ENCODE measurements at regions not wholly inside any gene's neighbourhood (a gene's known extent, or its start where the extent isn't known, plus 50 kb on each side); places are given as distances from the start of the nearest gene placed in this dataset.

GRCh38 chr1:182121787-182122186, 60.3 kb upstream of the ZNF648 start:
- no peak overlapping the region for H3K4me3 Mint-ChIP-seq
- H3K9me3 Mint-ChIP-seq: no peaks in the 10 kb centered on the region
- Histone ChIP-seq H3K4me1 (ENCODE audit: control insufficient read depth, insufficient read depth, low read length, poor library complexity, severe bottlenecking) (no peaks in the 10 kb centered on the region), H3K36me3 (ENCODE audit: control insufficient read depth, insufficient read depth, low read length) (no peaks in the 10 kb centered on the region), H3K27ac (ENCODE audit: insufficient read depth, low read length, poor library complexity, severe bottlenecking) (no peak overlapping the region), H3K9me3 (ENCODE audit: control insufficient read depth in 2 of 2, low read length in 2 of 2) (no peaks in the 10 kb centered on the region), H3K27me3 (ENCODE audit: control insufficient read depth, insufficient read depth, low read length) (peaks cover 3% of the 10 kb centered on the region), H3K4me3 (ENCODE audit: low read depth, low read length) (no peak overlapping the region)
- no peak for ATAC-seq (ENCODE audit: low read depth in 2 of 2)
- H3K27ac Mint-ChIP-seq: no peak overlapping the region
- no peak for DNase-seq
- H3K27me3 Mint-ChIP-seq: peaks cover 12% of the 10 kb centered on the region
- no peaks in the 10 kb centered on the region for H3K4me1 Mint-ChIP-seq
- H3K36me3 Mint-ChIP-seq: no peaks in the 10 kb centered on the region

- no peak for DNase-seq
- Histone ChIP-seq H3K4me3 (ENCODE audit: low read depth, low read length) (no peak overlapping the region), H3K27me3 (ENCODE audit: control insufficient read depth, insufficient read depth, low read length) (no peaks in the 10 kb centered on the region), H3K4me1 (ENCODE audit: control insufficient read depth, insufficient read depth, low read length, poor library complexity, severe bottlenecking) (no peaks in the 10 kb centered on the region), H3K27ac (ENCODE audit: insufficient read depth, low read length, poor library complexity, severe bottlenecking) (no peak overlapping the region), H3K36me3 (ENCODE audit: control insufficient read depth, insufficient read depth, low read length) (no peaks in the 10 kb centered on the region), H3K9me3 (ENCODE audit: control insufficient read depth in 2 of 2, low read length in 2 of 2) (no peaks in the 10 kb centered on the region)
- Mint-ChIP-seq H3K36me3 (no peaks in the 10 kb centered on the region), H3K9me3 (no peaks in the 10 kb centered on the region), H3K4me3 (no peak overlapping the region), H3K27ac (no peak overlapping the region), H3K4me1 (no peaks in the 10 kb centered on the region), H3K27me3 (peaks cover 10% of the 10 kb centered on the region)
- ATAC-seq (ENCODE audit: low read depth in 2 of 2): no peak
Measured at GRCh38 chr1:182120411-182121258, 59.1 kb upstream of the ZNF648 start.

- no peaks in the 10 kb centered on the region for H3K27me3 ChIP-seq (ENCODE audit: control insufficient read depth, insufficient read depth, low read length)
- no peaks in the 10 kb centered on the region for H3K4me1 Mint-ChIP-seq
- DNase-seq (no peak), ATAC-seq (ENCODE audit: low read depth in 2 of 2) (no peak)
- no peaks in the 10 kb centered on the region for H3K9me3 ChIP-seq (ENCODE audit: control insufficient read depth in 2 of 2, low read length in 2 of 2)
- no peaks in the 10 kb centered on the region for H3K36me3 Mint-ChIP-seq
- H3K36me3 ChIP-seq (ENCODE audit: control insufficient read depth, insufficient read depth, low read length): no peaks in the 10 kb centered on the region
- H3K9me3 Mint-ChIP-seq: no peaks in the 10 kb centered on the region
- no peaks in the 10 kb centered on the region for H3K4me1 ChIP-seq (ENCODE audit: control insufficient read depth, insufficient read depth, low read length, poor library complexity, severe bottlenecking)
- H3K4me3 ChIP-seq (ENCODE audit: low read depth, low read length): no peak overlapping the region
- H3K4me3 Mint-ChIP-seq: no peak overlapping the region
- peaks cover 10% of the 10 kb centered on the region for H3K27me3 Mint-ChIP-seq
- H3K27ac ChIP-seq (ENCODE audit: insufficient read depth, low read length, poor library complexity, severe bottlenecking): no peak overlapping the region
- no peak overlapping the region for H3K27ac Mint-ChIP-seq
Measured at GRCh38 chr1:182119631-182120030, 58.1 kb upstream of the ZNF648 start.

- ATAC-seq (ENCODE audit: low read depth in 2 of 2) (no peak), DNase-seq (no peak)
- Histone ChIP-seq H3K27me3 (ENCODE audit: control insufficient read depth, insufficient read depth, low read length) (no peaks in the 10 kb centered on the region), H3K4me3 (ENCODE audit: low read depth, low read length) (no peak overlapping the region), H3K4me1 (ENCODE audit: control insufficient read depth, insufficient read depth, low read length, poor library complexity, severe bottlenecking) (no peaks in the 10 kb centered on the region), H3K9me3 (ENCODE audit: control insufficient read depth in 2 of 2, low read length in 2 of 2) (no peaks in the 10 kb centered on the region), H3K36me3 (ENCODE audit: control insufficient read depth, insufficient read depth, low read length) (no peaks in the 10 kb centered on the region), H3K27ac (ENCODE audit: insufficient read depth, low read length, poor library complexity, severe bottlenecking) (no peak overlapping the region)
- Mint-ChIP-seq H3K9me3 (no peaks in the 10 kb centered on the region), H3K4me3 (no peak overlapping the region), H3K27ac (no peak overlapping the region), H3K36me3 (no peaks in the 10 kb centered on the region), H3K27me3 (peaks cover 12% of the 10 kb centered on the region), H3K4me1 (no peaks in the 10 kb centered on the region)
Measured at GRCh38 chr1:182118851-182119250, 57.3 kb upstream of the ZNF648 start.

GRCh38 chr1:182114627-182115023, 53.1 kb upstream of the ZNF648 start:
- H3K27me3 Mint-ChIP-seq: peaks cover 11% of the 10 kb centered on the region
- no peak for ATAC-seq (ENCODE audit: low read depth in 2 of 2)
- no peak overlapping the region for H3K4me3 ChIP-seq (ENCODE audit: low read depth, low read length)
- no peak overlapping the region for H3K4me3 Mint-ChIP-seq
- H3K27ac Mint-ChIP-seq: no peak overlapping the region
- DNase-seq: no peak
- no peaks in the 10 kb centered on the region for H3K36me3 ChIP-seq (ENCODE audit: control insufficient read depth, insufficient read depth, low read length)
- no peaks in the 10 kb centered on the region for H3K36me3 Mint-ChIP-seq
- H3K4me1 ChIP-seq (ENCODE audit: control insufficient read depth, insufficient read depth, low read length, poor library complexity, severe bottlenecking): no peaks in the 10 kb centered on the region
- peaks cover 0 to 2% (median 0%) of the 10 kb centered on the region in 7 donors for H3K9me3 Mint-ChIP-seq
- no peaks in the 10 kb centered on the region for H3K4me1 Mint-ChIP-seq
- no peaks in the 10 kb centered on the region for H3K27me3 ChIP-seq (ENCODE audit: control insufficient read depth, insufficient read depth, low read length)
- no peaks in the 10 kb centered on the region for H3K9me3 ChIP-seq (ENCODE audit: control insufficient read depth in 2 of 2, low read length in 2 of 2)
- no peak overlapping the region for H3K27ac ChIP-seq (ENCODE audit: insufficient read depth, low read length, poor library complexity, severe bottlenecking)

- Histone ChIP-seq H3K9me3 (ENCODE audit: control insufficient read depth in 2 of 2, low read length in 2 of 2) (no peaks in the 10 kb centered on the region), H3K27me3 (ENCODE audit: control insufficient read depth, insufficient read depth, low read length) (no peaks in the 10 kb centered on the region), H3K27ac (ENCODE audit: insufficient read depth, low read length, poor library complexity, severe bottlenecking) (no peak overlapping the region), H3K4me1 (ENCODE audit: control insufficient read depth, insufficient read depth, low read length, poor library complexity, severe bottlenecking) (no peaks in the 10 kb centered on the region), H3K36me3 (ENCODE audit: control insufficient read depth, insufficient read depth, low read length) (no peaks in the 10 kb centered on the region), H3K4me3 (ENCODE audit: low read depth, low read length) (no peak overlapping the region)
- no peak overlapping the region for H3K4me3 Mint-ChIP-seq
- no peaks in the 10 kb centered on the region for H3K4me1 Mint-ChIP-seq
- H3K36me3 Mint-ChIP-seq: no peaks in the 10 kb centered on the region
- H3K27ac Mint-ChIP-seq: no peak overlapping the region
- H3K9me3 Mint-ChIP-seq: peaks cover 0 to 2% (median 0%) of the 10 kb centered on the region in 7 donors
- DNase-seq (no peak), ATAC-seq (ENCODE audit: low read depth in 2 of 2) (no peak)
- H3K27me3 Mint-ChIP-seq: peaks cover 11% of the 10 kb centered on the region
Measured at GRCh38 chr1:182113879-182114626, 52.5 kb upstream of the ZNF648 start.

- Histone ChIP-seq H3K4me3 (ENCODE audit: low read depth, low read length) (no peak overlapping the region), H3K9me3 (ENCODE audit: control insufficient read depth in 2 of 2, low read length in 2 of 2) (peaks cover 0 to 4% of the 10 kb centered on the region in 2 experiments), H3K27me3 (ENCODE audit: control insufficient read depth, insufficient read depth, low read length) (peaks cover under 1% of the 10 kb centered on the region), H3K4me1 (ENCODE audit: control insufficient read depth, insufficient read depth, low read length, poor library complexity, severe bottlenecking) (no peaks in the 10 kb centered on the region), H3K36me3 (ENCODE audit: control insufficient read depth, insufficient read depth, low read length) (no peaks in the 10 kb centered on the region), H3K27ac (ENCODE audit: insufficient read depth, low read length, poor library complexity, severe bottlenecking) (no peak overlapping the region)
- Mint-ChIP-seq H3K9me3 (peaks cover 0 to 8% (median 2%) of the 10 kb centered on the region in 7 donors), H3K36me3 (no peaks in the 10 kb centered on the region), H3K4me1 (no peaks in the 10 kb centered on the region), H3K27me3 (peaks cover 16% of the 10 kb centered on the region), H3K27ac (no peak overlapping the region), H3K4me3 (no peak overlapping the region)
- no peak for ATAC-seq (ENCODE audit: low read depth in 2 of 2)
- DNase-seq: no peak
Measured at GRCh38 chr1:182111496-182111895, 50.0 kb upstream of the ZNF648 start.
